ENCODE measurements at regions not wholly inside any gene's neighbourhood (a gene's known extent, or its start where the extent isn't known, plus 50 kb on each side); places are given as distances from the start of the nearest gene placed in this dataset.
"Not testable (repeated sequence)": the region's sequence is repeated elsewhere in the genome, so short reads cannot be mapped to it uniquely, and the experiment has no call there.

- not testable (repeated sequence) for TF ChIP-seq CTCF (IDR thresholded peaks at IDR 0.05); ZFX (IDR thresholded peaks at IDR 0.05; ENCODE audit: borderline replicate concordance)
Measured at GRCh38 chr7:51369228-51369627, 52.6 kb upstream of the COBL start.

All from 22Rv1 (cell line).